ENCODE measurements at regions not wholly inside any gene's neighbourhood (a gene's known extent, or its start where the extent isn't known, plus 50 kb on each side); places are given as distances from the start of the nearest gene placed in this dataset.
"Not testable (repeated sequence)": the region's sequence is repeated elsewhere in the genome, so short reads cannot be mapped to it uniquely, and the experiment has no call there.

- DNase-seq; intact Hi-C loops (cut with DNase I): not testable (repeated sequence)
Measured at GRCh38 chr9:62135022-62135421, 945.2 kb downstream of the SPATA31A7 start.

- DNase-seq; intact Hi-C loops (cut with DNase I): not testable (repeated sequence)
Measured at GRCh38 chr9:62145648-62146047, 955.8 kb downstream of the SPATA31A7 start.
